HepG2 (cell line): ENCODE measurements at regions not wholly inside any gene's neighbourhood (a gene's known extent, or its start where the extent isn't known, plus 50 kb on each side); places are given as distances from the start of the nearest gene placed in this dataset.

Experiments
- TP53 ChIP-seq: sonication (generic); formaldehyde crosslinking; conservative IDR thresholded peaks from 2 replicates; pipeline ENCODE4 v1.4.0; 2020; ENCODE audit warnings: missing genetic modification reagents
- ZNF232 ChIP-seq: sonication (generic); formaldehyde crosslinking; IDR thresholded peaks from 2 replicates; pipeline ENCODE4 v1.4.0; 2020; ENCODE audit warnings: missing genetic modification reagents, borderline replicate concordance

- TF ChIP-seq TP53 (CRISPR knock-in tag) (no peak), ZNF232 (CRISPR knock-in tag) (no peak)
Measured at GRCh38 chrX:128800138-128800537, 723.2 kb downstream of the SMARCA1 start.
